AG04449 (cell line): ENCODE measurements at regions not wholly inside any gene's neighbourhood (a gene's known extent, or its start where the extent isn't known, plus 50 kb on each side); places are given as distances from the start of the nearest gene placed in this dataset.

Experiments used
- CTCF ChIA-PET: fragments of 350-600 bp; formaldehyde crosslinking; extraction: SDS; loops from one replicate; lab custom pipeline; 2021; ENCODE audit warnings: antibody characterized with exemption; lab: Yijun Ruan, JAX
- POLR2A ChIA-PET: fragments of 400-600, 350-600 bp; formaldehyde crosslinking; extraction: SDS; loops from one replicate; lab custom pipeline; 2020; ENCODE audit warnings: antibody characterized with exemption, inconsistent platforms; lab: Yijun Ruan, JAX
- DNase-seq: peaks from one replicate; pipeline ENCODE4 v3.0.0-alpha.2; 2010; ENCODE audit warnings: low read depth, low spot score
- H3K4me3 ChIP-seq: 2 replicates; pipeline ENCODE4 v1.5.1; 2011; ENCODE audit warnings: low read depth, mild to moderate bottlenecking, control low read depth, low read length
- TF ChIP-seq, protein P1 (sequence below): IDR thresholded peaks from one replicate; pipeline ENCODE4 v1.5.1; 2011; ENCODE audit warnings: mild to moderate bottlenecking, moderate library complexity, low read length, control low read depth, inconsistent platforms; ENCODE audit not compliant: insufficient read depth; ENCODE audit errors: missing control alignments

DNA sequence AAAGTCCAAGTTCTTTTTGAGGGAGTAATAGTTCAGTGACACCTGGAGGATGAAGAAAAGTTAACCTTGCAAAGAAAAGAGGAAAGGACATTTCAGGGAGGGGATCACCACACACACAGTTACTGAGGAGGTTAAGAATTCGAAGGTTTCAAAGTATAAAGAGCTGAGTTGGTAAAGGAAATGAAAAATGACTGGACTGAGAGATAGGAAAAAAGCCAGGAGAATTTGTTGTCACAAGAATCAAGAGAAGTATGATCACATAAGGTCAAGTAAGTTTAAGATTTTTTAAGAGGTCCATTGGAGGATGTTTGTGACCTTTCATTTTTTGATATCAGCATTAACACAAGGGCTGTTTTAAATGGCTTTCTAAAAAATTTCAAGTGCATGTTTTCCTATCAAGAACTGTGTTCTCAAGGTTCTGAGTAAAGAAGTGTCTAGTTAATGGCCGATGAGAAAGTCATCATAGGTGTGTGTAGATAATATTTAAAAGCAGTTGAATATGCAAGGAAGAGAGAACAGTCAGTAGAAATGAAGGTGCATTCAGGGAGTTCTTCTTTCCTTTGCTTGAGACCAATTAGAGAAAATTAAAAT lies 189.2 kb upstream of the RBMS3 start:
- no peak for DNase-seq
- H3K4me3 ChIP-seq: no peak overlapping the region
- POLR2A ChIA-PET: no interaction called here
- CTCF ChIA-PET: no interaction called here
- TF ChIP-seq, protein P1, sequence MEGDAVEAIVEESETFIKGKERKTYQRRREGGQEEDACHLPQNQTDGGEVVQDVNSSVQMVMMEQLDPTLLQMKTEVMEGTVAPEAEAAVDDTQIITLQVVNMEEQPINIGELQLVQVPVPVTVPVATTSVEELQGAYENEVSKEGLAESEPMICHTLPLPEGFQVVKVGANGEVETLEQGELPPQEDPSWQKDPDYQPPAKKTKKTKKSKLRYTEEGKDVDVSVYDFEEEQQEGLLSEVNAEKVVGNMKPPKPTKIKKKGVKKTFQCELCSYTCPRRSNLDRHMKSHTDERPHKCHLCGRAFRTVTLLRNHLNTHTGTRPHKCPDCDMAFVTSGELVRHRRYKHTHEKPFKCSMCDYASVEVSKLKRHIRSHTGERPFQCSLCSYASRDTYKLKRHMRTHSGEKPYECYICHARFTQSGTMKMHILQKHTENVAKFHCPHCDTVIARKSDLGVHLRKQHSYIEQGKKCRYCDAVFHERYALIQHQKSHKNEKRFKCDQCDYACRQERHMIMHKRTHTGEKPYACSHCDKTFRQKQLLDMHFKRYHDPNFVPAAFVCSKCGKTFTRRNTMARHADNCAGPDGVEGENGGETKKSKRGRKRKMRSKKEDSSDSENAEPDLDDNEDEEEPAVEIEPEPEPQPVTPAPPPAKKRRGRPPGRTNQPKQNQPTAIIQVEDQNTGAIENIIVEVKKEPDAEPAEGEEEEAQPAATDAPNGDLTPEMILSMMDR: no peak

- POLR2A ChIA-PET: no interaction called here
- no peak for DNase-seq
- H3K4me3 ChIP-seq: no peak overlapping the region
- CTCF ChIA-PET: no interaction called here
- TF ChIP-seq, protein P1: no peak
These were observed 188.5 kb upstream of the RBMS3 start for GRCh38 chr3:29092348-29092747.

DNA sequence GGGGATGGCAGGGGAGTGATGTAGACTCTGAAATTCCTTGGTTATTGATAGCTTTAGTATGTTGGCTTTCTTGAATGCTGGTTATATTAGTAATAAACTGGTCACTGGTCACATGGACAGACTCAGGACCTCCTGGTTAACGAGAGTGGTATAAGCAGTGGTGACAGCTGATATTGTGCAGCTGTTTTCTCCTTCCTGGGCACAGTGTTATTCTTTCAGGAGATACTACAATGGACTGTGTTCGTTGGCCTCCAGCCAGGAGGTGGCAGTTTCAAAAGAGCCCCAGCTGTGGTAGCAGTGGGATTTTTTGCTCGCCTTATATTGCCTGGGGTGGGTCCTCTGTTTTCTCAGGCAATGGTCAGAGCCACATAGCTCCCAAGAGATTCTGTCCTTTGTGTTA lies 181.6 kb upstream of the RBMS3 start:
- TF ChIP-seq, protein P1: no peak
- POLR2A ChIA-PET: no interaction called here
- no peak for DNase-seq
- CTCF ChIA-PET: no interaction called here
- H3K4me3 ChIP-seq: no peak overlapping the region

DNA sequence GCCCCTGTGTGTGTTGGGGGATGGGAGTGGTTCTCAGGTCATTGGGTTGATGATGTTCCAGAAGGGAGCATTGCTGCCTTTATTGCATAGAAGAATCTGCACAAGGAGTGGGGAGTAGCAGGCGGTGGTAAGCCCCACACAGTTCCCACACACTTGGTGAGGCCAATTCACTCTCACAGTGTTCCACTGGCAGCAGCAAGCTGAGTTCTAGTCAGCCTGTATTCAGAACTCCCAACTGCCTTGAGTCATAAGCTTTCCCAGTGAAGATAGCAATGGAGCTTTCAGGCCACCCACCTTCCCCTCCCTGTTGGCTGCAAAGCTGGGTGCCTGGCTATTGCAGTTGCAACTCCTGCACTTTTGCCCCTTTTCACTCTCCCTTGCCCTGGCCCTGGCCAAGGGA lies 181.1 kb upstream of the RBMS3 start:
- CTCF ChIA-PET: no interaction called here
- POLR2A ChIA-PET: no interaction called here

GRCh38 chr3:29100292-29100691 lies 180.6 kb upstream of the RBMS3 start:
- ChIA-PET CTCF (no interaction called here), POLR2A (no interaction called here)
- TF ChIP-seq, protein P1: no peak
- H3K4me3 ChIP-seq: no peak overlapping the region
- no peak for DNase-seq

More for the DNA sequence above, 181.1 kb upstream of the RBMS3 start:
- DNase-seq: no peak
- TF ChIP-seq, protein P1: no peak
- no peak overlapping the region for H3K4me3 ChIP-seq

GRCh38 chr3:29128001-29128400 lies 152.9 kb upstream of the RBMS3 start:
- H3K4me3 ChIP-seq: no peak overlapping the region
- CTCF ChIA-PET: no interaction called here
- DNase-seq: no peak
- POLR2A ChIA-PET: no interaction called here
- TF ChIP-seq, protein P1: no peak
